Hematopoietic multipotent progenitor cell treated with erythropoietin and hydrocortisone succinate and interleukin-3 and kit ligand, for 8 days (in vitro differentiated cells): ENCODE measurements at regions not wholly inside any gene's neighbourhood (a gene's known extent, or its start where the extent isn't known, plus 50 kb on each side); places are given as distances from the start of the nearest gene placed in this dataset.

Source experiments
- DNase-seq: peaks from one replicate; pipeline ENCODE4 v3.0.0-alpha.2; 2015

- DNase-seq, result no peak
Measured at GRCh38 chr3:170780471-170780870, 89.5 kb downstream of the RPL22L1 start.

- DNase-seq, result peak; percentile 99
Measured at GRCh38 chr3:170778240-170779217, 91.5 kb downstream of the RPL22L1 start.

- DNase-seq, result peak; percentile 49
Measured at GRCh38 chr3:170777564-170777926, 92.5 kb downstream of the RPL22L1 start.

- DNase-seq, result peak; percentile 61
Measured at GRCh38 chr3:170776887-170777563, 93.0 kb downstream of the RPL22L1 start.

- DNase-seq, result peak; percentile 85
Measured at GRCh38 chr3:170773682-170774425, 96.1 kb downstream of the RPL22L1 start.

GRCh38 chr3:170772175-170772574, 97.8 kb downstream of the RPL22L1 start:
- no peak for DNase-seq

- peak; percentile 74 for DNase-seq
Measured at GRCh38 chr3:170768334-170768801, 101.6 kb downstream of the RPL22L1 start.

GRCh38 chr3:170767576-170767941, 102.4 kb downstream of the RPL22L1 start:
- peak; percentile 38 for DNase-seq

- no peak for DNase-seq
Measured at GRCh38 chr3:170766823-170767575, 103.0 kb downstream of the RPL22L1 start.

GRCh38 chr3:170766253-170766652, 103.7 kb downstream of the RPL22L1 start:
- DNase-seq, result no peak

GRCh38 chr3:170765419-170766078, 104.4 kb downstream of the RPL22L1 start:
- peak; percentile 89 for DNase-seq

GRCh38 chr3:170764017-170764416, 106.0 kb downstream of the RPL22L1 start:
- DNase-seq, result no peak

GRCh38 chr3:170762064-170762463, 107.9 kb downstream of the RPL22L1 start:
- no peak for DNase-seq

GRCh38 chr3:170761103-170761502, 108.9 kb downstream of the RPL22L1 start:
- DNase-seq, result no peak

GRCh38 chr3:170760174-170760526, 109.8 kb downstream of the RPL22L1 start:
- peak; percentile 36 for DNase-seq

- DNase-seq, result no peak
Measured at GRCh38 chr3:170759511-170760173, 110.4 kb downstream of the RPL22L1 start.

- no peak for DNase-seq
Measured at GRCh38 chr3:170757038-170757437, 113.0 kb downstream of the RPL22L1 start.

GRCh38 chr3:170754311-170754693, 115.7 kb downstream of the RPL22L1 start:
- DNase-seq, result no peak

- DNase-seq, result no peak
Measured at GRCh38 chr3:170753421-170754310, 116.3 kb downstream of the RPL22L1 start.

GRCh38 chr3:170752571-170753155, 117.3 kb downstream of the RPL22L1 start:
- no peak for DNase-seq
